Gastrocnemius medialis (tissue), 4 donors: ENCODE measurements at regions not wholly inside any gene's neighbourhood (a gene's known extent, or its start where the extent isn't known, plus 50 kb on each side); places are given as distances from the start of the nearest gene placed in this dataset.

Experiments
- ATAC-seq, 2 donors: fragments of 150-250 bp; one replicate each; pipeline ENCODE4 v1.9.1; 2016
- DNase-seq, 2 donors: peaks; one replicate each; pipeline ENCODE4 v3.0.0-alpha.2; 2019
- H3K27ac ChIP-seq, 4 donors: fragments of 200-600 bp; sonication (generic); 1 replicate in 1 of 4; 2 replicates in 3 of 4; pipeline ENCODE4 v1.5.1; 2016 to 2018; ENCODE audit warnings: mild to moderate bottlenecking in 2 of 4, moderate library complexity in 1 of 4
- H3K27me3 ChIP-seq, 3 donors: fragments of 200-600 bp; sonication (generic) in 2 of 3; 1 replicate in 1 of 3; 2 replicates in 2 of 3; pipeline versions ENCODE4 v1.5.1 to v1.6.0; 2016 to 2019; ENCODE audit warnings: mild to moderate bottlenecking in 1 of 3, moderate library complexity in 1 of 3
- H3K36me3 ChIP-seq, 2 donors: fragments of 200-600 bp; sonication (generic) in 1 of 2; one replicate each; pipeline ENCODE4 v1.5.1; 2017 to 2018
- H3K4me1 ChIP-seq, 2 donors: fragments of 200-600 bp; sonication (generic) in 1 of 2; one replicate each; pipeline ENCODE4 v1.5.1; 2016 to 2017; ENCODE audit warnings: mild to moderate bottlenecking in 2 of 2
- H3K4me3 ChIP-seq, 4 donors: fragments of 200-600 bp; sonication (generic) in 3 of 4; 1 replicate in 1 of 4; 2 replicates in 3 of 4; pipeline ENCODE4 v1.5.1; 2016 to 2019; ENCODE audit warnings: mild to moderate bottlenecking in 2 of 4
- H3K9me3 ChIP-seq, 3 donors: fragments of 200-600 bp; sonication (generic) in 2 of 3; 1 replicate in 1 of 3; 2 replicates in 2 of 3; pipeline ENCODE4 v1.5.1; 2016 to 2019
- POLR2A ChIP-seq, 2 donors: fragments of 450-650 bp; IDR thresholded peaks; one replicate each; pipeline ENCODE4 v1.6.1; 2017; ENCODE audit warnings: antibody characterized with exemption in 2 of 2, mild to moderate bottlenecking in 2 of 2, moderate library complexity in 2 of 2
- in situ Hi-C, 4 donors: fragments of 200-750 bp; cut with MboI; loops; one replicate each; pipeline versions ENCODE4 v1.15.0 to v1.8.0; 2017; ENCODE audit warnings: low sequenced_read_pairs in 4 of 4
- intact Hi-C: fragments of 100-400 bp; cut with DNase I; formaldehyde crosslinking; loops from one replicate; pipeline ENCODE4 v1.15.1; 2023; ENCODE audit warnings: low total_unique reads
- TF ChIP-seq, protein P1 (sequence below), 5 experiments: fragments of 450-650 bp in 3 of 5; fragments of 200-600 bp in 2 of 5; sonication (generic) in 2 of 5; IDR thresholded peaks in 4 of 5; conservative IDR thresholded peaks in 1 of 5; 1 replicate in 4 of 5; 2 replicates in 1 of 5; pipeline ENCODE4 v1.5.1; 2016 to 2019; ENCODE audit warnings: antibody characterized with exemption in 5 of 5, mild to moderate bottlenecking in 3 of 5, moderate library complexity in 3 of 5

DNA sequence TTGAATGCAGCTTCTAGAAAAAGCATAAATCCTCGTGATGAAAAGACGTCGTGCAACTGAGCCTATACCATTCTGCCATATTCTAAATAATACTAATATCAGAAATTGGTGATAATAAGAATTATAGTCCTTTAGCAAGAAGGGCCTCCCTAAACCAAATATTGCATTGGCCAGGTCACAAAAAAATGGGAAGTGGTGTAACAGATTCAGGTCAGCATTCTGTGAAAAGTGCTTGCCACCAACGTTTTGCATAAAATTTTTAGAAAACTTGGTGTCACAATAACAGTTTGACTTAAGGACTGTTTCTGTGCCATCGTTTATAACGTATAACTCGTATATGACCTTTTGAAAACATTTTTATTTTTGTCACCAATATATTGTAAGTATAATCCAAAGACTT is 603.6 kb downstream of the CPS1 start:
- no peaks in the 10 kb centered on the region for H3K4me1 ChIP-seq
- H3K27me3 ChIP-seq: no peaks in the 10 kb centered on the region
- H3K27ac ChIP-seq: no peak overlapping the region
- no peak for TF ChIP-seq POLR2A (IDR thresholded peaks at IDR 0.05)
- TF ChIP-seq, protein P1, sequence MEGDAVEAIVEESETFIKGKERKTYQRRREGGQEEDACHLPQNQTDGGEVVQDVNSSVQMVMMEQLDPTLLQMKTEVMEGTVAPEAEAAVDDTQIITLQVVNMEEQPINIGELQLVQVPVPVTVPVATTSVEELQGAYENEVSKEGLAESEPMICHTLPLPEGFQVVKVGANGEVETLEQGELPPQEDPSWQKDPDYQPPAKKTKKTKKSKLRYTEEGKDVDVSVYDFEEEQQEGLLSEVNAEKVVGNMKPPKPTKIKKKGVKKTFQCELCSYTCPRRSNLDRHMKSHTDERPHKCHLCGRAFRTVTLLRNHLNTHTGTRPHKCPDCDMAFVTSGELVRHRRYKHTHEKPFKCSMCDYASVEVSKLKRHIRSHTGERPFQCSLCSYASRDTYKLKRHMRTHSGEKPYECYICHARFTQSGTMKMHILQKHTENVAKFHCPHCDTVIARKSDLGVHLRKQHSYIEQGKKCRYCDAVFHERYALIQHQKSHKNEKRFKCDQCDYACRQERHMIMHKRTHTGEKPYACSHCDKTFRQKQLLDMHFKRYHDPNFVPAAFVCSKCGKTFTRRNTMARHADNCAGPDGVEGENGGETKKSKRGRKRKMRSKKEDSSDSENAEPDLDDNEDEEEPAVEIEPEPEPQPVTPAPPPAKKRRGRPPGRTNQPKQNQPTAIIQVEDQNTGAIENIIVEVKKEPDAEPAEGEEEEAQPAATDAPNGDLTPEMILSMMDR (IDR thresholded peaks at IDR 0.05 in 4 of 5, conservative IDR thresholded peaks at IDR 0.05 in 1 of 5): no peak
- no peak for ATAC-seq
- in situ Hi-C loops (no loop called here), intact Hi-C loops (loop anchor here (5.0 kb wide), 1 partner anchor 543 kb away; no protein-coding TSS in a partner anchor)
- H3K36me3 ChIP-seq: no peaks in the 10 kb centered on the region
- no peak overlapping the region for H3K4me3 ChIP-seq
- no peaks in the 10 kb centered on the region for H3K9me3 ChIP-seq
- DNase-seq: no peak

DNA sequence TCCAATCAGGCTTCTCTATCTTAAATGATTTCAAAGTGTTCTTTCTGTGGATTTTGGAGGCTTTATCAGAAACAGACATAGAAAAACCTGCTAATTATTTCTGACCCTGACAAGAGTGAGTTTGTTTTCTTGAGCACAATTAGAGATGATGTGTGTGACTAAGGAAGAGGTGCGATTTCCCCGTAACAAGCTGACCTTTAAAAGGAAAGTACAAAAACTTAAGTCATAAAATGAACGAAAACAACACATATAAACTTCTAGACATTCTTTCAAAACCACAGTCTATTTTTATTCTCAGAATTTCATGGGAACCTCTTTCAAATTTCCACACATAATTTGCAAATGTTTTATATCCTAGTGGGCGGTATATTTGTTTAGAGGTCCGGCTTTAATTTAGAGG is 604.8 kb downstream of the CPS1 start:
- no peak overlapping the region for H3K27ac ChIP-seq
- H3K9me3 ChIP-seq: no peaks in the 10 kb centered on the region
- in situ Hi-C loops: no loop called here
- TF ChIP-seq POLR2A (IDR thresholded peaks at IDR 0.05): no peak
- TF ChIP-seq, protein P1 (IDR thresholded peaks at IDR 0.05 in 4 of 5, conservative IDR thresholded peaks at IDR 0.05 in 1 of 5): no peak
- no peaks in the 10 kb centered on the region for H3K36me3 ChIP-seq
- DNase-seq (no peak), ATAC-seq (no peak)
- H3K4me3 ChIP-seq: no peak overlapping the region
- intact Hi-C loops: no loop called here
- H3K4me1 ChIP-seq: no peaks in the 10 kb centered on the region
- no peaks in the 10 kb centered on the region for H3K27me3 ChIP-seq

DNA sequence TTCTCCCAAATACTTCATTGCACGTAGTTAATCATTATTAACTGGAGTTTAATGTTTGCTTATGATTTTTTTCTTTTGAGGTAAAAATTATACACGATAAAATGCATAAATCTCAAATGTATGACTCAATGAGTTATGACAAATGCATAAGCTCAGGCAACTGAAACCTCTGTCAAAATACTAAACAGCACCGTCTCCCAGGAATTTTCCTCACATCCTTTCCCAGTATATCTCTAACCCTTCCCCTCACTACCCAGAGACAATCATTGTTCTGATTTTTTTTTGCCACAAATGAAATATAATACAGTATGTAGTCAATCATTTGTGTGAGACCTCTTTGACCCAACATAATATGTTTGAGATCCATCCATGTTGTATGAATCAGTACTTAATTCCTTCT is 606.5 kb downstream of the CPS1 start:
- in situ Hi-C loops: no loop called here
- H3K27me3 ChIP-seq: no peaks in the 10 kb centered on the region
- ATAC-seq (no peak), DNase-seq (no peak)
- H3K9me3 ChIP-seq: no peaks in the 10 kb centered on the region
- intact Hi-C loops: no loop called here
- TF ChIP-seq, protein P1 (IDR thresholded peaks at IDR 0.05 in 4 of 5, conservative IDR thresholded peaks at IDR 0.05 in 1 of 5): no peak
- TF ChIP-seq POLR2A (IDR thresholded peaks at IDR 0.05): no peak
- H3K4me3 ChIP-seq: no peak overlapping the region
- no peaks in the 10 kb centered on the region for H3K4me1 ChIP-seq
- H3K36me3 ChIP-seq: no peaks in the 10 kb centered on the region
- no peak overlapping the region for H3K27ac ChIP-seq

DNA sequence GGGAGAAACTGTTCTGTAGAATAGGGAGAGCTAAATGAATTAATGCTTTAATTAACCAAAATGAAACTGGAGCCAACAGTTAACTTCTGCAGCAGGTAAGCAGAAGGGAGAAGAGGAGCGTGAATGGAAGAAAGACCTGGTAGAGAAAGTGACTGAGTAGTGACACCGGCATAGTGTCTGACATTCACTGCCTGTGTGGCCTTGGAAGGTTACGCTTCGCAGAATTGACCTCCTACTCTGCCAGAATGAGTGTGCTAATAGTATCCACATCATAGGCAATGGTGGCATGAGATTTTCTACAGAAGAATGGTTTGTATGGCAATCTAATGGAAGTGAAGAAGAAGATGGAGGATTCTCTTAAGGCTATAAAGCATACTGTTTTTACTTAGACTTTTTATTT is 614.4 kb downstream of the CPS1 start:
- in situ Hi-C loops: no loop called here
- H3K4me3 ChIP-seq: no peak overlapping the region
- no peaks in the 10 kb centered on the region for H3K36me3 ChIP-seq
- no peaks in the 10 kb centered on the region for H3K4me1 ChIP-seq
- TF ChIP-seq POLR2A (IDR thresholded peaks at IDR 0.05): no peak
- TF ChIP-seq, protein P1 (IDR thresholded peaks at IDR 0.05 in 4 of 5, conservative IDR thresholded peaks at IDR 0.05 in 1 of 5): no peak
- ATAC-seq (no peak), DNase-seq (no peak)
- H3K9me3 ChIP-seq: no peaks in the 10 kb centered on the region
- no peaks in the 10 kb centered on the region for H3K27me3 ChIP-seq
- no peak overlapping the region for H3K27ac ChIP-seq
- intact Hi-C loops: no loop called here

DNA sequence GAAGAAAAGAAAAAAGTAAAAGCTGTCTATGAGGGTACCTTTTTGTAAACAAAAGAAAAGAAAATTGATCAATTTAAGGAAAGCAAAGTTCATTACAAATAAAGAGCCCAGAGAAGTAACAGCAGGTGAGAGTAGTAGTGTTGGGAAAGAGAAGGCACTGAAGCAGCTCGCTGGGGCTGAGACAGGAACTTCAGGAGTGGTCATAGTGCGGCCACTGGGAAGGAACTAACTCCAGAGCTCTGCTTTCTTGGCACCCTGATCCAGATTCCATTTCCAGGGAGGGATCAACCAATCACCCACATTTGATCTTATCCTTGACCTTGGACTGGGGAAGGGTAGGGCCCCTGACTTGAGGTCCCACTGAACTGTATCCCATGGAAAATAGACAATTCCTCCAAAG is 617.6 kb downstream of the CPS1 start:
- H3K4me3 ChIP-seq: no peak overlapping the region
- intact Hi-C loops: no loop called here

More for the DNA sequence above, 617.6 kb downstream of the CPS1 start:
- Histone ChIP-seq H3K4me1 (no peaks in the 10 kb centered on the region), H3K27ac (no peak overlapping the region), H3K36me3 (no peaks in the 10 kb centered on the region), H3K9me3 (no peaks in the 10 kb centered on the region), H3K27me3 (no peaks in the 10 kb centered on the region)
- in situ Hi-C loops: no loop called here
- TF ChIP-seq, protein P1 (IDR thresholded peaks at IDR 0.05 in 4 of 5, conservative IDR thresholded peaks at IDR 0.05 in 1 of 5): no peak
- no peak for TF ChIP-seq POLR2A (IDR thresholded peaks at IDR 0.05)
- no peak for ATAC-seq
- no peak for DNase-seq
